Islet of Langerhans (tissue), 1 donor: ENCODE measurements at regions not wholly inside any gene's neighbourhood (a gene's known extent, or its start where the extent isn't known, plus 50 kb on each side); places are given as distances from the start of the nearest gene placed in this dataset.
"Not testable (repeated sequence)": the region's sequence is repeated elsewhere in the genome, so short reads cannot be mapped to it uniquely, and the experiment has no call there.

Experiments
- FAIRE-seq: peaks from one replicate; lab custom pipeline; 2011; peaks lifted over from hg19 to GRCh38; lab: Jason Lieb, UNC

DNA sequence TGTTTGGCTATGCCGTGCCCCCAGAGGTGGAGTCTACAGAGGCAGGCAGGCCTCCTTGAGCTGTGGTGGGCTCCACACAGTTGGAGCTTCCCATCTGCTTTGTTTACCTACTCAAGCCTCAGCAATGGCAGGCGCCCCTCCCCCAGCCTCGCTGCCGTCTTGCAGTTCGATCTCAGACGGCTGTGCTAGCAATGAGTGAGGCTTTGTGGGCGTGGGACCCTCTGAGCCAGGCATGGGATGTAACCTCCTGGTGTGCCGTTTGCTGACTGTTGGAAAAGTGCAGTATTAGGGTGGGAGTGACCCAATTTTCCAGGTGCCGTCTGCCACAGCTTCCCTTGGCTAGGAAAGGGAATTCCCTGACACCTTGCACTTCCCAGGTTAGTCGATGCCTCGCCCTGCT lies 652.8 kb upstream of the EEF2KMT start:
- FAIRE-seq, result not testable (repeated sequence)

DNA sequence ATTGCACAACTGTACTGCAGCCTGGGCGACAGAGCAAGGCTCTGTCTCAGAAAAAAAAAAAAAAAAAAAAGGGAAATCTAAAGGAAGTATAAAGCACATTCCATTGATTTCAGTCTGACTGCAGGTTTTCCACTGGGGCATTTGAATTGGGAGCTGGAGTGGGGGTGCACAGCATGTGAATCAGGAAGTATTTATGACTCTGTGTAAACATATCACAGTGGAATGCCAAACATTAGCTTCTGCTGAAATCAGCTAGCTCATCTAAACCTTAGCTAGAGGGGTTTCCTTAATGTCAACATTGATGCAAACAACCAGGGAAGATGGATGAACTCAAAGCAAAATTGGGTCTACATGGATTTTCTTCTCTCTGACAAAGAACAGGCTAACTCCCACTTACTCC lies 641.0 kb upstream of the EEF2KMT start:
- no peak for FAIRE-seq

DNA sequence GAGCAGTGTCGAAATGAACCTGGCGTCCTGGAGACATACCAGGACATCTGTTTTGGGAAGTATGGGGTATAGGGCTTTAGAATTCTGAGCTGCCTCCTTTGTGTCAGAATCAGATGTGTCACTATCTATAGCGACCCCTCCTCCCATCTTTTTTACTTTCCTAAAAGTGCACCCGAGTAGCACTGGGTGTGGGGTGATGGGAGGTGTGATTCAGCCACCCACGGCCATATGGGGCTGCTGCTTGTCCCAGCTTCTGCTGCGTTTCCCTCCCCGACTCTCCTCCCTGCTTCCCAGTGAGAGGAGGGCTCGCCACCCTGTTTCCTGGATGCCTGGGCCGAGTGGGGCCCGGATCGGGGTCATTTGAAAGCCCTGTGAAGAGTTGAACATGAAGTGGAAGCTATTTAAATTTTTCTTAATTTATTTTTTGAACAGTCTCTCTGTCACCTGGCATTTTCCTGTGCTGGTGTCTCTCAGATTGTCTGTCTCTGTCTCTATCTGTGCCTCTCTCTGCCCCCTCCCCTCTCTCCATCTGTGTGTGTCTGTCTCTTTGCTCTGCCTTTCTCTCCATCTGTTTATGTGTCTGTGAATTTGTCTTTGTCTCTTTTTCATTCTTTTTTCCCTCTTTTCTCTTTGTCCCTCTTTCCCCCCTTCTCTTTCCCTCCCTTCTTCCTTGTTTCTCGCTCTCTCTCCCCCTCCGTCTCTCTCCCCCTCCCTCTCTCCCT lies 638.8 kb upstream of the EEF2KMT start:
- FAIRE-seq, result no peak

DNA sequence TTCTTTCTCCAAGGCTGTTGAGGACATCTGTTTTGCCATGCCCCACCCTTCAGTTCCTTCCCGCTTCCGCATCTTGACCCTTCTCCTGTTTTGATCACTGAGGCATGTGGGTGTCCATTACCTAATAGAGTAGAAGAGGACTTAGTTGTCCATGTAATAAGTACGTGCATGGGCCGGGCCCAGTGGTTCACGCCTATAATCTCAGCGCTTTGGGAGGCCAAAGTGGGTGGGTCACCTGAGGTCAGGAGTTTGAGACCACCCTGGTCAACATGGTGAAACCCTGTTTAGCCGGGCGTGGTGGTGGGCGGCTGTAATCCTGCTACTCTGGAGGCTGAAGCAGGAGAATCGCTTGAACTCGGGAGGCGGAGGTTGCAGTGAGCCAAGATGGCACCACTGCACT lies 637.8 kb upstream of the EEF2KMT start:
- FAIRE-seq, result no peak

DNA sequence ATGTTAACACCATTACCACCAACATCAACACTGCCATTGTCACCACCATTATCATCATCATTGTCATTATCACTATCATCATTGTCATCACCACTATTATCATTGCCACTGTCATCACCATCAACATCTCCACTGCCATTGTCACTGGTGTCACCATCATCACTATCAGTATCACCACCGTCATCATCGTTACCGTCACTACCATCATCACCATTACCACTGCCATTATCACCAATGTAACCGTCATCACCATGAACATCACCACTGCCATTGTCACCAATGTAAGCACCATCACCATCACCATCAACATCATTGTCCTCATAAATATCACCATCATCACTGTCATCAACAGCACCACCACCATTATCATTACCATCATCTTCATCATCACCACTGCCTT lies 633.2 kb upstream of the EEF2KMT start:
- FAIRE-seq, result no peak

DNA sequence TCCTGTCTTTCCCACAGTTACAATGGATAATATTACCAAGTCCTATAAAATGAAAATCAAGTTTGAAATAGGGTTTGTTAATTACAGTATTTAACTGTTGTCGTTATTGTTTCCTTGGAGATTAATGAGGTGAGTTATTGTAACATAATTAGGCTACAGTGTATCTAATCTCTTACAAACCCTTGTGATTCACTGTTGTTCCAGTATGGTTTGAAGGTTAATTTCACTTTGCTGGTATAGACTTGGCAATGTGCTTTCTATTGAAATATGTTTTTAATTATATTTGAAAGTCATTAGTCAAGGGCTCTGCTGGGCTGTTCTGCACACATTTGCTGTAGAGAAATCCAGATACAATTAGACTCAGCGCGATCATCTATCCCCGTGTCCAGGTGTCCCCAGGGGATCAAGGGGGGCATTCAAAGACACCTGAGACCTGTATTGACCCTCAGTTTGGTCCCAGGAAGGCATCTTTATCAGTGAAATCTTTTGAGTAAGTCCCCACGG lies 624.6 kb upstream of the EEF2KMT start:
- no peak for FAIRE-seq

DNA sequence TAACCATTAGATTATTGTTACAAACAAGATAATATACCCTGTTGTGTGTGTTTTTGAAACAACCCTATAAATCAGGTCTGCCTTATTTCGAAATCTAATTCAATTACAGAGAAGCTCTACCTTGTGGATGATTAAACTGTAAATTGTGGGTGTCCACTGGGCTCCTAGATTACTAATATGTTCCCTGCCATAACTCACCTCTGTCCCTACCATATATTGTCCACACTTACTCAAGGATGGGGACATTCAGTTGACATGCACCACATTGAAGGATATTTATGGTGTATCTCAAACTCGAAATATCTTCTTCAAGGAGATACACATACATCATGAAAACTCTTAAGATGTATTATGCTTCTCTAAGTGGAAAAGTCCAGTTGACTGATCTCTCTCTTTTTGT lies 617.6 kb upstream of the EEF2KMT start:
- FAIRE-seq, result no peak

DNA sequence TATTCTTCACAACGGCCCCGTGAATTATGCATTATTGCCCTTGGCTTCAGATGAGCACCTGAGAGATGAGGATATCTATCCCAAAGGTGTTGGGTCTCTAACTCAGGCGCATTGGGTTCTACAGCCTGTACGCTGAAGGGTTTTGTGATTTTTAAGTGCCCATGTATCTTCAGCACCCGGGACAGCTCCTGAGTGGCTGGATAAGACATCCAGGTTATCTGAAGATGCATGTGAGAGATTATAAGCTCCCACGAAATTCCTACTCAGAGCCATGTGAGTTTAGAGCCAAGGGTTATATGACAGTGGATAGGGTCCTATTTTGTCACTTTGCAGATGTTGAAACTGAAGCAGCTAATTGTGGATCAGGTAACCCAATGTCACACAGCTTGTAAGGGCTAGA lies 612.3 kb upstream of the EEF2KMT start:
- no peak for FAIRE-seq

DNA sequence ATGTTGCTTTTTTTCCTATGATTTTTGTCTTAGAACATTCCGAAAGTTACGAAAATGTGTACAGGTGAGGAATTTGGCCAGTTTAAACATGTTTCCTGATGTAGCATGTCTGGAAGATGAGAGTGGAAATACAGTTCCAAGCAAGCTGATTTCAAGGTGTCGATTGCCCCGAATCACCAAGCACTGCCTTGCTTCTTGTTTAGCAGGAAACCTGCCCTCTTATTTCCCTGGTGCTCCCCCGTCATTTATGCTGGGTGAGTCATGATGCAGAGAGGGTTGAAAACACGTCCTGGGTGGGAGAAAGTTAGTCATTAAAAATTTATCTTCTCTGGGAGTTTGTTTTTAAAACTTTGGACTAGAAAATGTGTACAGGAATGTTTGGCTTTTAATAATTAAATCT lies 608.6 kb upstream of the EEF2KMT start:
- FAIRE-seq, result no peak

DNA sequence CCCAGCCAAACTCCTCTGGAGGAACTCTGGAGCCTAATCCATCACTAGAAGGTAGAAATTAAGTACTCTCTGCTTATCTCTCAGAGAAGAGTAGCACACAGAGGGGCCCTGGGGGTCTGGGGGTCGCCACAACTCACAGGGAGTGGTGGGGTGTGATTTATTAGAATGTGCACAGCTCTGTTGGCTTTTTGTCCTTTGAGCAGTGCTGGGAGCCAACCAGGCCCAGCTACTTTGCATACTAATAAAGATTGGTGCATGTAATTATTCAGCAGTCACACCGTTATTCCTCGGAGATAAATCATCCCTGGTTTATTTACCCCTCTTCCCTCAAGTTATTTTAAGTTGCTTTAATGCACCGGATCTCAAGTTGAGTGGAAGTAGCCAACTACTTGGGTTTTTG lies 606.7 kb upstream of the EEF2KMT start:
- no peak for FAIRE-seq

DNA sequence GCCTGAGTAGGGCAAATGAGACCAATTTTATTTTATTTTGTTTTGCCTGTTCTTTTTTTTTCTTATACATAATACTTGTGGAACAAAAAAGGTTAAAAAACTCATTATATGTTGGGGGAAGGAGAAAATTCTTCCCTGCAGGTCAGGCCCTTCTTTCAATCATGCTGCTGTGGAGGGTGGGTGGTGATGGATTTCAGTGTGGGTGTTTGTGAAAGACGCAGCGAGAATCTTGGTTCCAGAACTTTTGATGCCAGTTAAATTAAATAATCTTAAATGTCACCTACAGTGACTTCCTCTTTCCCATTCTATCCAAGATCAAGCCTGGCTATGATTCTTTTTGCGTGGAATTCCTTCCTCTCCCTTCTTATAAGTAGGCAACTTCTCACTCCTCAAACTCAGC lies 595.8 kb upstream of the EEF2KMT start:
- FAIRE-seq, result no peak

DNA sequence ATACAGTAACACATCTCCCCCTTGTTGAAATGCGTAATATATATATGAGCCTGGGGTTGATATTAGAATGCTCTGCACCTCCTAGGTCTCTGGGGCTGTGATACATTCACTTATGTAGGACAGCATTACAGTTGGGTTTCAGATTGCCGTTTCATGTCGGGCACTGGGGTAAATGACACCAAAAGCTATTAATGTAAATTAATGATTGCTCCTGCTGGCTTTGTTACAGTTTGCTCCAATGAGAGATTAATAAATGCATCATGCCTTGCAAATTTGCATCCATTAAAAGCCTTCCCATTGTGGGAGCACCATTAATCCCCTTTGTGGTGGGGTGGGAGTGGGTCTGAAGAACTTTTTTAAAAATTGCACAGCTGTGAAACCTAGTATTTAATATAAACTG lies 584.4 kb upstream of the EEF2KMT start:
- no peak for FAIRE-seq

DNA sequence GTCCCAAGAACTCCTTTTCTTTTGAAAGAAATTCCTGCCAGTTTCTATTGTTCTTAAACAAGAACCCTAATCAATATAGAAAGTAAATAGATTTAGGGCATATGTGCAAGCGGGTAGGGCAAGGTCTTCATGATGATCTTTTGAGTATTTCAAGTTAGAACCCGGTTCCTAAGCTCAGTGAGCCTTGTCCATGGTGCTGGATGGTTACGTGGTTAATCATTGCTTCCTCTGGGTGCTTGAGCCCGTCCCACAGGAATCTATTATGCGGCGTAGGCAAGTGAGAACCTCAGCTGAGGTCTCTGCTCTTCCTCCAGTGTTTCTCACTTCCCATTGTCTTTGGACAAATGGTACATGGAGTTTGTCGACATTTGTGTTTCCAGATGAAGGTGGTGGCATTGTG lies 580.8 kb upstream of the EEF2KMT start:
- no peak for FAIRE-seq

DNA sequence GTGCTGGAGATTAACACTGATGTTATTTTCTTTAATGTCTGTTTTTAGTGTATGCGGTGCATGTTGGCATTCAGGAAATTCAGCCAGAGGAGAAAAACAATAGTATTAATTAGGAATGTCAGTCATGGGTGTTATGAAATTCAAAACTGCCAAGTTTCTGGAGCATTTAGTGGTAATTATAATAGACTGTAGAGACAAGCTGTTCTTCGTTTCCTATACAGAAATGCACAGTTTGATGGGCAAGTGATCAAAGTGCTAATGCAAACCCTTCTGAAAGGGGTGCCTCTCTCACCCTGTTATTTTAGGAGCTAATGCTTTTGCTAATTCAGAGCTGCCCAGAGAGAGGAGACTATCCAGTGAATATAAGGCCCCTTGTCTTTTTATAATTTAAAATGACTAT lies 573.8 kb upstream of the EEF2KMT start:
- no peak for FAIRE-seq

DNA sequence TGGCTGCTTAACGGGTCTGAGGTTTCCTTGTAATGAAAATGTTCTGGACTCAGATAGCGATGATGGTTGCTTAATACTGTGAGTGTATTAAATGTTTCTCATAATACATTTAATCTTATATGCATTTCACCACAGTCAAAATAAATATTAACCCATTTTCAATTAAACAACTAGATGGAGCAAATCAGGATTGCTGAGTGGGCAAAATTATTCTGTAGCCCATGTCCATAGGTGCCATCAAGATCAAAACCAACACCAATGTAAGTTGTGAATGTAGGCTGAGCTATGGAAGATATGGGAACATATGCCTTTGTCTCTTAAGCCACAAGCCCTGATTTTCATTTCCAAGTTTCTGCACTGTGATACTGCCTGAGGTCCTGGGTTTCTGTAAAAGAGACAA lies 572.6 kb upstream of the EEF2KMT start:
- FAIRE-seq, result no peak

DNA sequence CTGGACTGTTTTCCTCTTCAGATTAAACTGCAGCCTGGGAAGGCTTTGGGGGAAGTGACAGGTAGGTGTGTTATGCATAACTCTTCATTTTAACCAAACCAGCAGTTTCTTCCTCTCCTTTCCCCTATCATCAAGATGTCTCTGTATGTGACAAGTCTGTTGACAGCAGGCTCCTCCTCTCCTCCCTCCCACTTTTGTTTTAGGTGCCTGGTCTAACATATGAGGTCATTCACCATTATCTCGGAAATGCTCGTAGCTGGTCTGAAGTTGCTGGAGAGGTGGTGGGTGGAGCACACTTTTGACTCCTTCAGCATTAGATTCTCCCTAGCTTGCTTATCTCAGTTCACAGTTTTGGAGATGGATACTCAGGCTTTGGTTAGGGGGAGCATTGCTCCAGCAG lies 571.0 kb upstream of the EEF2KMT start:
- FAIRE-seq, result no peak

DNA sequence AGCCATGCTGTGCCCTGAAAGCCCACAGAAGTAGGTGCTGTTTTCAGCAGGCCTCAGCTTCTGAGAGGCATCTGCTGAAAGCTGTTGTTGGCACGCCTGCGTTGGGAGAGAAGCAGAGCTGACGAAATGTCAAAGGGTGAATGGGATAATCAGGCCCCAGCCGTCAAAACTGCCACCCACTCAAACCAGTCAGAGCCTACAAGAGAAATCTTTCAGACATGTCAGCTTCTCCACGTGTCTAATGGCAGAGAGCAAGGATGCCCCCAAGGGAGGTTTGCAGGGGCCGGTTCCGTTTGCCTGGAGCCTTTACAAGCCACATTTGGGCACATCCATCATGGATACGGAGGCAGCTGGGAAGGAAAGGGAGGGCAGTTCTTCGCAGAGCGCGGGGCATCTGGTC lies 568.2 kb upstream of the EEF2KMT start:
- FAIRE-seq, result no peak

DNA sequence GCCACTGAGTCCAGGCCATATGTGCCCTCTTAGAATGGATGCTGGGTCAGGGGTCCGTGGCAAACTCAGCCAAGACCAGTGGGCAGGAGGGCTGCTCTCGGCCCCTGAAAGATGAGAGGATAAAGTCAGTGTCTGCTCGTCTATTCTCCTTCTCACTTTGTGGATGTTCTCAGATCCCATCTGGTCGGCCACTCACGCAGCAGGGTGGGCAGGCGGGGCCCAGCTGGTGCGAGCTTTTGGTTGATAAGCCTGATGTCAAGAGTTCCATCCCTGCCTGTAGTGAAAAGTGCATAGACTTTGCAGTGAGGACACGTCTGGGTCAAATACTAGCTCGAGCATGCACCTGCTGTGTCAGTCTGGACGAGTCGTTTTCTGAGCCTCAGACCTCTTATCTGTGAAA lies 556.2 kb upstream of the EEF2KMT start:
- no peak for FAIRE-seq

DNA sequence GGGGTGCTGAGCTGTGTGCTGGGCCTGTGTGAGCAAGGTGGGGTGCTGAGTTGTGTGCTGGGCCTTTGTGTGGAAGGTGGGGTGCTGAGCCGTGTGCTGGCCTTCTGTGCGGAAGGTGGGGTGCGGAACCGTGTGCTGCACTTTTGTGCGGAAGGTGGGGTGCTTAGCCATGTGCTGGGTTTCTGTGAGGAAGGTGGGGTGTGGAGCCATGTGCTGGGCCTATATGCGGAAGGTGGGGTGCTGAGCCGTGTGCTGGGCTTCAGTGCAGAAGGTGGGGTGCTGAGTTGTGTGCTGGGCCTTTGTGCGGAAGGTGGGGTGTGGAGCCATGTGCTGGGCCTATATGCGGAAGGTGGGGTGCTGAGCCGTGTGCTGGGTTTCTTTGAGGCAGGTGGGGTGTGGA lies 555.4 kb upstream of the EEF2KMT start:
- no peak for FAIRE-seq

DNA sequence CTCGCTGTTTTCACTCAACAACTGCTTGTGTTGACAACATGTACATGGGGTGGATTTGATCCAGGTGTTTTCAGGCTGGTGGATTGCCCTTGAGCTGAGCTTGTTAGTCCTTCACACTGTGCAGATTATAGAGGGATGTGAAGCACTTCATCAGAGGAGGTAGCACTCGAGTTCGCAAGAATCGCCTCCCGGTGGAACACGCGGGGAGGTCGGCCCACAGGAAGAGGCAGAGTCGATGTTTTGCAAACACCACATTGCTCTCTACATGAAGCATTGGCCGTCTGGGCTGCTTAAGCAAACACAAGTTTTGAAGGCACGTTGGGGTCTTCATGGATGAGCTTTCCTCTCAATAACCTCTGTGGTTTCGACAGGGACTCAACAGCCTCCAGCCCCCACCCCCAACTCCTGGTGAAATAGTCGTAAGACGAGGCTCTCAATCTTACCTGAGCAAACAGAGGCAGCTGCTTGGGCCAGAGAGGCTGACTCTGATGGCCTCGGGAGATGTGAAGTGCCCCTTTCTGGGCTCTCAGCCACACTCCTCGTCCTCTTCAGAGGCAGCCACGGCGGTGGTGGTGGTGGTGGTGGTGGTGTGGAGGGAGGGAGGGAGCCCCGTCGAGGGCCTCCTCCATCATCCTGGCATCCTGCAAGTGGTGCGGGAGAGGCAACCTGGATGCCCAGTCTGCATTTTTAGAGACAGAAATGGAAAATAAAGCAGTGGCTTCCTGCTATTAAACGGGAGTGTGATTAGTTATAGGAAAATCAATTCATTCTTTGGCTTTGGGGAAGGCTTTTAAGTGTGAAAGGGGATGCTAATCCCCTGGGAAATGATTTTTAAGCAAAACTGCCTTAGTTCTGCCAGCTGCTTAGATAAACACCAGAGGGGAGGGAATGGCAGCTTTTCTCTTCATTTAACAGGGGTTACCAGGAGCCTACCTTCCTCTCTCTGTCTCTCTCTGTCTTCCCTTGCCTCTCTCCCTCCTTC lies 552.5 kb upstream of the EEF2KMT start:
- no peak for FAIRE-seq

DNA sequence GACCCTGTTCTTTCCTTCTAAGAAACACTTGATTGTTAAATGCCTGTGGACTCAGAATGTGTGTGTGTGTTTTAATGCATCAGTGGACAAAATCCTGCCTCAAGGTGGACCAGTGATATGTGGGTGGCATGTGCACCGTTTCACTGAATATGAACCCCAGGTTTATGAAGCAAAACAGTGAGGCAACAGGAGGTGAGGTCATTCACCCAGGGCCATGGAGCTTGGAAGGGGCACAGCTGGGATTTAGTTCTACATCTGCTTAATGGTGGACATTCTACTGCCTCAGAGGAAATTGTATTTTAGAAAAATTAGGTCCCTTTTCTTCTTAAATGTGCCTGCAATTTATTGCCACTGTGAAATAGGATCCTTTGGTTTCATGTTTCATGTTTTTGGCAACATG lies 549.5 kb upstream of the EEF2KMT start:
- no peak for FAIRE-seq

DNA sequence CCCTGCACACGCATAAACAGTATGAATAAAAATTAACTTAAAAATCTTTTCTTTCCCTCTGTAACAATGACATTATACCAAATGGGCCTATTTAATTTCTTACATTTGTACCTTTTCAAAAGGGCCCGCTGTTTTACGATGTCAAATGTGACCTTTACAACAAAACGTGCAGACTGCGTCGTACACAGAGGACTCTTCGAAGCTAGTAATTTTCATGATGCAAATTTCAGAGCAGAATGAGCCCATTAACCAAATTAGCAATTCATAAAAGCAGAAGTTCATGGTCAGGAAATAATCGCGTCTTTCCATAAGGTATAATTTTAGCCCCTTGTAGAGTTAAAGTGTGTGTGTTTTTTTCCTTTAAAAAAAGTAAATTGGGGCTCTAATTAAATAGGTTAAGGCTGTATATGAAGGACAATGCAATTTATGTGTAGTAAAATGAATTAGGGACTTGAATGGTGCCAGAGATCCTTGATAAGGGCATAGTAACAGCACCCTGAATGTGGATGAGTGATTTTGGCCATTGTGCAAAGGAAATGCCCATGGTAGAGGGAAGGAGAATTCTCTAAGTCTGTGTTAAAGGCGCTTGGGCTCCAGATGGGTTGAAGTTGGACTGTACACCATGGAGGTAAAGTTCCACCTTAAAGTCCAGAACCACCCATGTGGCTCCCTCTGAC lies 546.4 kb upstream of the EEF2KMT start:
- FAIRE-seq, result no peak

DNA sequence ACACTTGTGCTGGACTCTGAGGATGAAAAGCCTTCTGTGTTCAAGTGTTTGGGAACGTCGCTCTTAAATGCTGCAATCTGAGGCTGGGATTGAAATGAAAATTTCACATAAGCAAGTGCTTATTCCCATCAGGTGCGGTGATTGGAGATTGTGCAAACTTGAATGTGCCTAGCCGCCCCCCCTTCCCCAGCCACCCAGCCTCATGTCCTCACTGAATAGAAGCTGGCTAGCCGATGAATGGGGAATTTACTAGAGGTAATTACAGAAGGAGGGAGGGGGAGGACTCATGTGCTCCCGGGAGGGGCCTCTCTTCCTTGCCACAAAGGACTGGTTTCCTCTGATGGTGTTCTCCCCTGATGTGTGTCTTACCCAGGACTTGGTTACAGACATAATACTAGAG lies 544.8 kb upstream of the EEF2KMT start:
- FAIRE-seq, result no peak
